IMR-90 (cell line): ENCODE measurements at regions not wholly inside any gene's neighbourhood (a gene's known extent, or its start where the extent isn't known, plus 50 kb on each side); places are given as distances from the start of the nearest gene placed in this dataset.

ENCODE experiments used
- ATAC-seq: fragments of 200-7000 bp; cut with Tn5 transposase; 2 replicates; pipeline ENCODE4 v1.9.1; 2020; ENCODE audit warnings: low read depth, mild to moderate bottlenecking, moderate library complexity
- BruUV-seq: library from RNA; stranded (reverse); fragments of 400-500 nt; replicated peaks from 2 replicates; lab custom pipeline; 2021; lab: Mats Ljungman, UMichigan
- CTCF ChIA-PET: fragments of 300-600 bp; formaldehyde crosslinking; extraction: SDS; loops from one replicate; lab custom pipeline; 2021; ENCODE audit warnings: antibody characterized with exemption; lab: Yijun Ruan, JAX
- POLR2A ChIA-PET: fragments of 300-600 bp; sonication (Branson Sonifier 250); formaldehyde crosslinking; loops from one replicate; lab custom pipeline; 2022; ENCODE audit warnings: antibody characterized with exemption; ENCODE audit not compliant: unreplicated experiment; lab: Charles Lee
- DNase-seq: peaks from one replicate; pipeline ENCODE4 v3.0.0; 2013
- H2AFZ ChIP-seq: replicated peaks from 2 replicates; pipeline ENCODE3; 2013; ENCODE audit warnings: low read length, mild to moderate bottlenecking; ENCODE audit not compliant: poor library complexity
- H2AK5ac ChIP-seq: 2 replicates; pipeline ENCODE4 v1.6.1; 2013; ENCODE audit warnings: low read depth, low read length, inconsistent platforms
- H2AK9ac ChIP-seq: replicated peaks from 2 replicates; pipeline ENCODE3; 2013; ENCODE audit warnings: mild to moderate bottlenecking, low read depth, low read length, moderate library complexity; ENCODE audit not compliant: poor library complexity
- H2BK120ac ChIP-seq: 2 replicates; pipeline ENCODE4 v1.6.1; 2013; ENCODE audit warnings: low read depth, low read length, inconsistent platforms
- H2BK15ac ChIP-seq: 3 replicates; pipeline ENCODE4 v1.6.1; 2013; ENCODE audit warnings: low read depth, low read length, inconsistent platforms
- H2BK20ac ChIP-seq: 2 replicates; pipeline ENCODE4 v1.6.1; 2013; ENCODE audit warnings: low read depth, mild to moderate bottlenecking, inconsistent platforms, low read length, moderate library complexity
- H2BK5ac ChIP-seq: 2 replicates; pipeline ENCODE4 v1.6.1; 2013; ENCODE audit warnings: mild to moderate bottlenecking, low read depth, low read length, inconsistent platforms; ENCODE audit not compliant: poor library complexity, severe bottlenecking
- H3K14ac ChIP-seq: replicated peaks from 2 replicates; pipeline ENCODE4 v1.6.1; 2013; ENCODE audit warnings: low read depth, low read length, inconsistent platforms
- H3K18ac ChIP-seq: 2 replicates; pipeline ENCODE4 v1.6.1; 2013; ENCODE audit warnings: low read depth, low read length, control low read depth
- H3K23ac ChIP-seq: 2 replicates; pipeline ENCODE4 v1.6.1; 2013; ENCODE audit warnings: low read depth, low read length, inconsistent platforms
- H3K27ac ChIP-seq: 2 replicates; pipeline ENCODE4 v1.5.1; 2013; ENCODE audit warnings: mild to moderate bottlenecking, control low read depth, low read length; ENCODE audit not compliant: insufficient read depth
- H3K27me3 ChIP-seq: 2 replicates; pipeline ENCODE4 v1.6.1; 2013; ENCODE audit warnings: low read length; ENCODE audit not compliant: control insufficient read depth, insufficient read depth
- H3K36me3 ChIP-seq: 2 replicates; pipeline ENCODE4 v1.6.1; 2013; ENCODE audit warnings: low read length, mixed read lengths; ENCODE audit not compliant: control insufficient read depth, insufficient read depth
- H3K4ac ChIP-seq: 2 replicates; pipeline ENCODE4 v1.6.1; 2013; ENCODE audit warnings: low read depth, low read length, inconsistent platforms
- H3K4me1 ChIP-seq: 2 replicates; pipeline ENCODE4 v1.6.1; 2013; ENCODE audit warnings: low read length, mixed read lengths; ENCODE audit not compliant: control insufficient read depth, insufficient read depth
- H3K4me2 ChIP-seq: 2 replicates; pipeline ENCODE4 v1.6.1; 2013; ENCODE audit warnings: low read depth, mild to moderate bottlenecking, control low read depth, low read length, moderate library complexity
- H3K4me3 ChIP-seq: 2 replicates; pipeline ENCODE4 v1.5.1; 2013; ENCODE audit warnings: low read depth, mild to moderate bottlenecking, control low read depth, low read length, moderate library complexity; ENCODE audit not compliant: insufficient read depth
- H3K56ac ChIP-seq: 2 replicates; pipeline ENCODE4 v1.6.1; 2013; ENCODE audit warnings: low read length, inconsistent platforms; ENCODE audit not compliant: insufficient read depth; ENCODE audit errors: extremely low read depth
- H3K79me1 ChIP-seq, 2 experiments: 2 replicates each; pipeline ENCODE4 v1.6.1; 2013; ENCODE audit warnings: low read length in 2 of 2, inconsistent platforms in 1 of 2, low read depth in 1 of 2
- H3K9ac ChIP-seq: 2 replicates; pipeline ENCODE4 v1.6.1; 2013; ENCODE audit warnings: low read depth, low read length, control low read depth
- H3K9me1 ChIP-seq: 2 replicates; pipeline ENCODE4 v1.6.1; 2013; ENCODE audit warnings: low read length, inconsistent platforms; ENCODE audit not compliant: insufficient read depth
- H3K9me3 ChIP-seq: 2 replicates; pipeline ENCODE4 v1.6.1; 2013; ENCODE audit warnings: low read length; ENCODE audit not compliant: control insufficient read depth, insufficient read depth
- H4K20me1 ChIP-seq: 2 replicates; pipeline ENCODE4 v1.6.1; 2013; ENCODE audit warnings: low read length, inconsistent platforms; ENCODE audit not compliant: insufficient read depth
- H4K5ac ChIP-seq: 2 replicates; pipeline ENCODE4 v1.6.1; 2013; ENCODE audit warnings: mild to moderate bottlenecking, low read depth, low read length, control low read depth
- H4K8ac ChIP-seq, 2 experiments: 2 replicates each; pipeline ENCODE4 v1.6.1; 2013; ENCODE audit warnings: low read depth in 2 of 2, low read length in 2 of 2, control low read depth in 1 of 2, inconsistent platforms in 1 of 2
- H4K91ac ChIP-seq: 2 replicates; pipeline ENCODE4 v1.6.1; 2013; ENCODE audit warnings: low read depth, low read length, inconsistent platforms; ENCODE audit not compliant: insufficient read depth
- BHLHE40 ChIP-seq: fragments of 150-350 bp; IDR thresholded peaks from 2 replicates; pipeline ENCODE4 v1.6.1; 2016; ENCODE audit warnings: mild to moderate bottlenecking, low read depth, low read length
- CEBPB ChIP-seq: IDR thresholded peaks from 2 replicates; pipeline ENCODE4 v1.6.1; 2012; ENCODE audit warnings: low read depth, low read length, improper control_type of control experiment
- CHD1 ChIP-seq: IDR thresholded peaks from 2 replicates; pipeline ENCODE4 v1.6.1; 2012; ENCODE audit warnings: low read depth, low read length, improper control_type of control experiment
- CTCF ChIP-seq: conservative IDR thresholded peaks from 2 replicates; pipeline ENCODE4 v1.5.1; 2012; ENCODE audit warnings: mild to moderate bottlenecking, low read depth, low read length, improper control_type of control experiment
- ELK1 ChIP-seq: fragments of 150-350 bp; IDR thresholded peaks from 2 replicates; pipeline ENCODE4 v1.6.1; 2016; ENCODE audit warnings: low read depth, mild to moderate bottlenecking, low read length, moderate library complexity, borderline replicate concordance
- FOS ChIP-seq: fragments of 150-350 bp; IDR thresholded peaks from 2 replicates; pipeline ENCODE4 v1.6.1; 2016; ENCODE audit warnings: low read depth, low read length
- MAFK ChIP-seq: IDR thresholded peaks from 2 replicates; pipeline ENCODE4 v1.6.1; 2012; ENCODE audit warnings: low read depth, low read length, improper control_type of control experiment
- MAZ ChIP-seq: IDR thresholded peaks from 2 replicates; pipeline ENCODE4 v1.6.1; 2012; ENCODE audit warnings: low read depth, mild to moderate bottlenecking, low read length, improper control_type of control experiment, moderate library complexity, borderline replicate concordance
- MXI1 ChIP-seq: IDR thresholded peaks from 2 replicates; pipeline ENCODE4 v1.6.1; 2012; ENCODE audit warnings: low read depth, mild to moderate bottlenecking, low read length, moderate library complexity, borderline replicate concordance
- NFE2L2 ChIP-seq: fragments of 150-350 bp; IDR thresholded peaks from 2 replicates; pipeline ENCODE4 v1.6.1; 2016; ENCODE audit warnings: low read depth, mild to moderate bottlenecking, low read length
- POLR2A ChIP-seq: IDR thresholded peaks from 2 replicates; pipeline ENCODE4 v1.6.1; 2012; ENCODE audit warnings: mild to moderate bottlenecking, low read depth, low read length
- RAD21 ChIP-seq: IDR thresholded peaks from 2 replicates; pipeline ENCODE4 v1.6.1; 2012; ENCODE audit warnings: low read length, improper control_type of control experiment
- RCOR1 ChIP-seq: IDR thresholded peaks from 2 replicates; pipeline ENCODE4 v1.6.1; 2012; ENCODE audit warnings: mild to moderate bottlenecking, low read length, improper control_type of control experiment; ENCODE audit not compliant: insufficient replicate concordance
- RFX5 ChIP-seq: IDR thresholded peaks from 2 replicates; pipeline ENCODE4 v1.8.0; 2012; ENCODE audit warnings: low read depth, mild to moderate bottlenecking, low read length, moderate library complexity
- SMC3 ChIP-seq: fragments of 150-350 bp; IDR thresholded peaks from 2 replicates; pipeline ENCODE4 v1.6.1; 2016; ENCODE audit warnings: low read depth, mild to moderate bottlenecking, antibody characterized with exemption, low read length, moderate library complexity
- WGBS, 2 experiments: methylation state at CpG; one replicate each; pipeline versions ENCODE4 v1.1.5 to v1.1.7; 2013; ENCODE audit warnings: missing lambda C conversion rate in 2 of 2; ENCODE audit not compliant: insufficient read length in 1 of 2; ENCODE audit errors: extremely low coverage in 2 of 2; 5-methylcytosine and 5-hydroxymethylcytosine counted together
- dilution Hi-C: fragments of 300-500 bp; cut with HindIII; formaldehyde crosslinking; loops from one replicate; pipeline ENCODE4 v1.14.3; 2018; ENCODE audit warnings: low sequenced_read_pairs; ENCODE audit not compliant: unreplicated experiment
- in situ Hi-C: fragments of 300-500 bp; cut with MboI; formaldehyde crosslinking; loops from 3 replicates; pipeline ENCODE4 v1.14.3; 2019; ENCODE audit warnings: low sequenced_read_pairs, inconsistent platforms, mixed read lengths
- intact Hi-C: fragments of 100-400 bp; cut with micrococcal nuclease; formaldehyde crosslinking; loops from 2 replicates; pipeline ENCODE4 v1.10.0; 2022
- TF ChIP-seq, protein P1 (sequence below): fragments of 150-350 bp; IDR thresholded peaks from 2 replicates; pipeline ENCODE4 v1.6.1; 2017; ENCODE audit warnings: mild to moderate bottlenecking, antibody characterized with exemption, low read length, low read depth

GRCh38 chr12:34327671-34328070, 305.4 kb downstream of the ALG10 start:
- no peaks in the 10 kb centered on the region for H3K4me1 ChIP-seq
- no peak overlapping the region for H3K56ac ChIP-seq
- WGBS, 2 experiments = 11% methylated on average over 3 of the region's 14 CpGs; no CpG with 5 or more reads in 1 of the 2 experiments
- no peak overlapping the region for H2AK9ac ChIP-seq
- no peak overlapping the region for H3K23ac ChIP-seq
- no peaks in the 10 kb centered on the region for H3K36me3 ChIP-seq
- H4K5ac ChIP-seq = no peak overlapping the region
- H2BK120ac ChIP-seq = no peak overlapping the region
- no peaks in the 10 kb centered on the region for H4K20me1 ChIP-seq
- H2AK5ac ChIP-seq = no peak overlapping the region
- H3K18ac ChIP-seq = no peak overlapping the region
- peaks cover 84% of the 10 kb centered on the region for H3K9me3 ChIP-seq
- TF ChIP-seq BHLHE40 (no peak), ELK1 (no peak), POLR2A (no peak), CTCF (no peak), NFE2L2 (no peak), CHD1 (no peak), MAFK (no peak), FOS (no peak), MXI1 (no peak), MAZ (no peak), SMC3 (no peak), RAD21 (no peak), RFX5 (no peak), CEBPB (no peak), RCOR1 (no peak)
- TF ChIP-seq, protein P1, sequence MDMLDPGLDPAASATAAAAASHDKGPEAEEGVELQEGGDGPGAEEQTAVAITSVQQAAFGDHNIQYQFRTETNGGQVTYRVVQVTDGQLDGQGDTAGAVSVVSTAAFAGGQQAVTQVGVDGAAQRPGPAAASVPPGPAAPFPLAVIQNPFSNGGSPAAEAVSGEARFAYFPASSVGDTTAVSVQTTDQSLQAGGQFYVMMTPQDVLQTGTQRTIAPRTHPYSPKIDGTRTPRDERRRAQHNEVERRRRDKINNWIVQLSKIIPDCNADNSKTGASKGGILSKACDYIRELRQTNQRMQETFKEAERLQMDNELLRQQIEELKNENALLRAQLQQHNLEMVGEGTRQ = no peak
- H2BK15ac ChIP-seq = no peak overlapping the region
- no peaks in the 10 kb centered on the region for H3K27me3 ChIP-seq
- POLR2A ChIA-PET = no interaction called here
- no TSS peak for BruUV-seq
- dilution Hi-C loops (no loop called here), in situ Hi-C loops (no loop called here), intact Hi-C loops (no loop called here)
- no peak overlapping the region for H3K9ac ChIP-seq
- H2AFZ ChIP-seq = no peak overlapping the region
- H2BK5ac ChIP-seq = no peak overlapping the region
- no peak overlapping the region for H3K4me2 ChIP-seq
- H3K4me3 ChIP-seq = no peak overlapping the region
- no peak overlapping the region for H2BK20ac ChIP-seq
- H4K91ac ChIP-seq = no peak overlapping the region
- H3K14ac ChIP-seq = no peak overlapping the region
- ATAC-seq (no peak), DNase-seq (no peak)
- no peak overlapping the region for H4K8ac ChIP-seq
- CTCF ChIA-PET = no interaction called here
- no peaks in the 10 kb centered on the region for H3K79me1 ChIP-seq
- H3K27ac ChIP-seq = no peak overlapping the region
- no peak overlapping the region for H3K4ac ChIP-seq
- H3K9me1 ChIP-seq = no peaks in the 10 kb centered on the region
